Tibial artery (tissue), 4 donors: ENCODE measurements at regions not wholly inside any gene's neighbourhood (a gene's known extent, or its start where the extent isn't known, plus 50 kb on each side); places are given as distances from the start of the nearest gene placed in this dataset.
A peak's percentile ranks its signal among the peaks of the same experiment; 100 is the strongest.

Source experiments
- DNase-seq, 2 donors: peaks; one replicate each; pipeline ENCODE4 v3.0.0-alpha.2; 2019
- H3K27ac ChIP-seq, 2 donors: fragments of 200-600 bp; sonication (generic) in 1 of 2; 1 replicate in 1 of 2; 2 replicates in 1 of 2; pipeline ENCODE4 v1.5.1; 2018 to 2019; ENCODE audit warnings: mild to moderate bottlenecking in 1 of 2
- H3K27me3 ChIP-seq, 2 donors: fragments of 200-600 bp; sonication (generic) in 1 of 2; one replicate each; pipeline versions ENCODE4 v1.5.1 to v1.6.0; 2016 to 2019
- H3K36me3 ChIP-seq, 3 donors: fragments of 200-600 bp; sonication (generic) in 2 of 3; one replicate each; pipeline ENCODE4 v1.5.1; 2016 to 2019; ENCODE audit warnings: mild to moderate bottlenecking in 2 of 3
- H3K4me1 ChIP-seq, 4 donors: fragments of 200-600 bp; sonication (generic) in 2 of 4; 1 replicate in 3 of 4; 2 replicates in 1 of 4; pipeline ENCODE4 v1.5.1; 2016 to 2019
- H3K4me3 ChIP-seq, 2 donors: fragments of 200-600 bp; sonication (generic) in 1 of 2; 1 replicate in 1 of 2; 2 replicates in 1 of 2; pipeline ENCODE4 v1.5.1; 2018 to 2019; ENCODE audit warnings: mild to moderate bottlenecking in 2 of 2
- H3K9me3 ChIP-seq, 3 donors: fragments of 200-600 bp; sonication (generic) in 1 of 3; one replicate each; pipeline ENCODE4 v1.5.1; 2016 to 2019
- intact Hi-C: fragments of 100-400 bp; cut with DNase I; formaldehyde crosslinking; loops from one replicate; pipeline ENCODE4 v1.15.0; 2023; ENCODE audit warnings: low total_unique reads
- TF ChIP-seq, protein P1 (sequence below), 2 experiments: fragments of 200-600 bp in 1 of 2; fragments of 450-650 bp in 1 of 2; IDR thresholded peaks; one replicate each; pipeline ENCODE4 v1.5.1; 2017 to 2019; ENCODE audit warnings: antibody characterized with exemption in 2 of 2, mild to moderate bottlenecking in 1 of 2, moderate library complexity in 1 of 2

DNA sequence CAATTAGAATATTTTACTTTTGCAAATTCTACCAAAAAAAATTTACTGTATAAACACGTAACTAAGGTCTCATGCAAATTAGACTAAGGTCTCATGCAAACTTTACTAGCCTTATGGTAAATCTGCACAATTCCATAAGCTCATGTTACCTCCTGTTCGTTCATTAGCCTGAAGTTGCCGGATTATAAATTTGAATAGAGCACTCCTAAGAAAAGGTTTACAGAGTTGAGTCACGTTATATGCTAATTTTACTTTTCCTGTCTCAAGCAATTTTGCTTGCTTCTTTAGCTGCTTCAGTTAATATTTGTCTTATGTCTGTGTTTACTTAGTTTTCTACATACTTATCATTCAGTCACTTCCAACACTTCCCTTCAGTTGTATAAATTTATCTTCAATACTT, 1434.0 kb upstream of the EYS start:
- Histone ChIP-seq H3K9me3 (peaks cover 0 to 7% (median 6%) of the 10 kb centered on the region in 3 donors), H3K36me3 (no peaks in the 10 kb centered on the region), H3K4me3 (no peak overlapping the region), H3K27me3 (no peaks in the 10 kb centered on the region), H3K4me1 (no peaks in the 10 kb centered on the region), H3K27ac (no peak overlapping the region)
- DNase-seq = no peak
- TF ChIP-seq, protein P1, sequence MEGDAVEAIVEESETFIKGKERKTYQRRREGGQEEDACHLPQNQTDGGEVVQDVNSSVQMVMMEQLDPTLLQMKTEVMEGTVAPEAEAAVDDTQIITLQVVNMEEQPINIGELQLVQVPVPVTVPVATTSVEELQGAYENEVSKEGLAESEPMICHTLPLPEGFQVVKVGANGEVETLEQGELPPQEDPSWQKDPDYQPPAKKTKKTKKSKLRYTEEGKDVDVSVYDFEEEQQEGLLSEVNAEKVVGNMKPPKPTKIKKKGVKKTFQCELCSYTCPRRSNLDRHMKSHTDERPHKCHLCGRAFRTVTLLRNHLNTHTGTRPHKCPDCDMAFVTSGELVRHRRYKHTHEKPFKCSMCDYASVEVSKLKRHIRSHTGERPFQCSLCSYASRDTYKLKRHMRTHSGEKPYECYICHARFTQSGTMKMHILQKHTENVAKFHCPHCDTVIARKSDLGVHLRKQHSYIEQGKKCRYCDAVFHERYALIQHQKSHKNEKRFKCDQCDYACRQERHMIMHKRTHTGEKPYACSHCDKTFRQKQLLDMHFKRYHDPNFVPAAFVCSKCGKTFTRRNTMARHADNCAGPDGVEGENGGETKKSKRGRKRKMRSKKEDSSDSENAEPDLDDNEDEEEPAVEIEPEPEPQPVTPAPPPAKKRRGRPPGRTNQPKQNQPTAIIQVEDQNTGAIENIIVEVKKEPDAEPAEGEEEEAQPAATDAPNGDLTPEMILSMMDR (IDR thresholded peaks at IDR 0.05) = no peak
- intact Hi-C loops = no loop called here

DNA sequence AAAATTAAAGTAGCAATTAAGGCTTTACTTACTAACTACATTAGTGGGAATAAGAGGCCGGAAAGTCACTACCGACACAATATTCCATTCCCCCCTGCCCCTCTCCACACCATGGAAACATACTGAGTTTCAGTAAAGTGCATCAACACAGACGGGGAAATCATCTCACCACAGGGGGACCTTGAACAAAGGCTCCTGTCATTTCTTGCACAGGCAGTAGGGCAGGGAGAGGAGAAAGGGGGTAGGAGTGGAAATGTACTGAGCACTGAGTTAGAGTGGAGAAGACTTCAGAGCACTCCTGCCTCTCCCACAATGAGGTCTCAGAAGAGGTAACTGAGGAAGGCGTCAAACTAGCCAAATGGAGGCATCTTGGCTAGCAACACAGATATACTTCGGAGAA, 1426.9 kb upstream of the EYS start:
- TF ChIP-seq, protein P1 (IDR thresholded peaks at IDR 0.05) = no peak
- no peak for DNase-seq
- Histone ChIP-seq H3K4me1 (peaks cover 0 to 13% (median 6%) of the 10 kb centered on the region in 4 donors), H3K27ac (no peak overlapping the region), H3K9me3 (no peaks in the 10 kb centered on the region), H3K27me3 (no peaks in the 10 kb centered on the region), H3K36me3 (no peaks in the 10 kb centered on the region), H3K4me3 (no peak overlapping the region)
- intact Hi-C loops = no loop called here

DNA sequence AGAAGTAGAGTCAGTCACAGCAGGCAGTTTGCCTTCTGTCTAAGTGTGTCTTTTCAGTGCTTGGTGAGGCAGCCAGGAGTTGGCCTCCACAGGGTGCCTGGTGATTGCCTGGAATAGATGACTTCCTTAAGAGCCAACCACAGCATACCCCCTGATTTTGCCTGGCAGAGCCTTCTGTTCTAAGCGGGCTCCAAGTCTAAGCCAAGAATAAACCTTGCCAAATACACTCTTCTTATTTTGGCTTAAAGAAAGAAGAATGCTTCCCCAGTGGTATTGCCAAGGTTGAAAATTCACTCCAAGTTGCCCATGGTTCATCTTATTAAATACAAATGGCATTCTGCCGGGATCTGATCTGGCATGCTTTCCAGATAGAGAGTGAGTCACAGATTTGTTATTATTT, 1424.8 kb upstream of the EYS start:
- H3K27ac ChIP-seq = no peak overlapping the region
- DNase-seq = peak; percentile 55 to 68
- intact Hi-C loops = no loop called here

DNA sequence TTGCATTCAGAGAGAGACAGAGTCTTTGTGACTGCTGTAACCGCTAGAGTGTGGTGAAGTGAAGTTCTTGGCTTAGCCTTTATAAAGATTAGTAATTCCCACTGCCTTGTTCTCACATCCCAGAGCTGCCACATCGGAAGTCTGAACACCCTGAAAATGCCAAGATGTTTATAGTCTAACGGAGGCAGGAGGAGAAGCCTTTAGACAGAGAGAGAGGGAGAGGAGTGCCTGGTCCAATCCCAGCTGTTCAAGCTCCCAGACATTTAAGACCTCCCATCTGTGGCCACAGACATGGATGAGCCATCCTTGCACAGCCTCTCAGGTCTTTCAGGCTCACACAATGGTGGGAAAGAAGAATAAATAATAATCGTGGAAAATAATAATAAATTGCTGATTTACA, 1422.8 kb upstream of the EYS start:
- DNase-seq = no peak

More for the DNA sequence above, 1424.8 kb upstream of the EYS start:
- Histone ChIP-seq H3K27me3 (no peaks in the 10 kb centered on the region), H3K4me1 (peaks cover 0 to 13% (median 6%) of the 10 kb centered on the region in 4 donors), H3K36me3 (no peaks in the 10 kb centered on the region), H3K9me3 (no peaks in the 10 kb centered on the region), H3K4me3 (no peak overlapping the region)
- TF ChIP-seq, protein P1 (IDR thresholded peaks at IDR 0.05) = no peak

DNA sequence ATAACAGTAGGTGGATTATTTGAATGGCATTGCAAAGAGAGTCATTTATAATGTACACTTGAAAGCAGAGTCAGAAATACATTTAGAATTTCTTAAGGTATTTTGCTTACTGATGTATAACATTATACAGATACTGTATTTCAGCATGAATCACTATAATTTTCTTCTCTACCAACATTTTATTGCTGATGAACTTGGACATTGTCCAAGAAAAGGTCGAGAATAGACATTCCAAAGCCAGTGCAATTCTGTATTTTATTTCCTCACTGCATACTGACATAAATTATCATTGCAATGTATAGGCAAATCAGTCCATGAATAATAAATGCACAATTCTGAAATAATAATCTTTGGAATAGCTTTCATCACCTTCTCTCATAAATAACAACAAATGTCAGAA, 1420.0 kb upstream of the EYS start:
- no peaks in the 10 kb centered on the region for H3K36me3 ChIP-seq
- no peak overlapping the region for H3K4me3 ChIP-seq
- H3K27ac ChIP-seq = no peak overlapping the region
- H3K27me3 ChIP-seq = no peaks in the 10 kb centered on the region
- TF ChIP-seq, protein P1 (IDR thresholded peaks at IDR 0.05) = no peak
- peaks cover 0 to 13% (median 6%) of the 10 kb centered on the region in 4 donors for H3K4me1 ChIP-seq
- no peak for DNase-seq
- intact Hi-C loops = no loop called here
- no peaks in the 10 kb centered on the region for H3K9me3 ChIP-seq

More for the DNA sequence above, 1422.8 kb upstream of the EYS start:
- H3K4me1 ChIP-seq = peaks cover 0 to 13% (median 6%) of the 10 kb centered on the region in 4 donors
- no peaks in the 10 kb centered on the region for H3K36me3 ChIP-seq
- no peaks in the 10 kb centered on the region for H3K27me3 ChIP-seq
- H3K27ac ChIP-seq = no peak overlapping the region
- TF ChIP-seq, protein P1 (IDR thresholded peaks at IDR 0.05) = no peak
- intact Hi-C loops = no loop called here
- H3K9me3 ChIP-seq = no peaks in the 10 kb centered on the region
- H3K4me3 ChIP-seq = no peak overlapping the region

DNA sequence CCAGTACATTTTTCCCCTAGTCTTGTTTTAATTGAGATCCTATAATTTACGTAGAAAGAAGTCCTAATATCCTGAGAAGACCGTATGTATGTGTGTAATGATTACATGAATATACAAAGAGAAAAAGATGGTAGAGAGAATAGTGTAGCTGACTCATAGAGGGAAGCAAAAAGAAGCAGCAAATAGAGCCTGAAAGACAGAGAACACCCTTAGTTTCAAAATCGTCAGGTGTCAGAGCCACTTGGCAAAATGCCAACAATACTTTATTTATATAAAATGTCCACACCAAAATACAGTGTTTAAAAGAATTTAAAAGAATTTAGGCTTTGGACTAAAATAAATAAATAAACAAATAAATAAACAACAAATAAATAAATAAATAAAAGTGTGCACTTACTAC, 1414.1 kb upstream of the EYS start:
- no peaks in the 10 kb centered on the region for H3K27me3 ChIP-seq

More for the DNA sequence above, 1414.1 kb upstream of the EYS start:
- Histone ChIP-seq H3K36me3 (no peaks in the 10 kb centered on the region), H3K4me1 (no peaks in the 10 kb centered on the region), H3K9me3 (no peaks in the 10 kb centered on the region), H3K4me3 (no peak overlapping the region), H3K27ac (no peak overlapping the region)
- no peak for DNase-seq
- intact Hi-C loops = no loop called here
- TF ChIP-seq, protein P1 (IDR thresholded peaks at IDR 0.05) = no peak
